Heart left ventricle (tissue), 16 donors: ENCODE measurements at regions not wholly inside any gene's neighbourhood (a gene's known extent, or its start where the extent isn't known, plus 50 kb on each side); places are given as distances from the start of the nearest gene placed in this dataset.

Source experiments
- ATAC-seq, 4 donors: fragments of 200-7000 bp; cut with Tn5 transposase; one replicate each; pipeline ENCODE4 v1.9.1; 2020 to 2022; ENCODE audit warnings: moderate library complexity in 4 of 4, mild to moderate bottlenecking in 3 of 4, moderate number of reproducible peaks in 1 of 4
- DNase-seq, 5 donors: peaks; one replicate each; pipeline ENCODE4 v3.0.0-alpha.2; 2020
- H3K27ac ChIP-seq, 12 donors: fragments of 200-600 bp; sonication (generic) in 4 of 12; one replicate each; pipeline versions ENCODE4 v1.5.0 to v1.8.0; 2016 to 2022; ENCODE audit warnings: mild to moderate bottlenecking in 2 of 12
- H3K27me3 ChIP-seq, 9 donors: fragments of 200-600 bp; sonication (generic) in 2 of 9; one replicate each; pipeline versions ENCODE4 v1.5.1 to v1.8.0; 2016 to 2022; ENCODE audit warnings: mild to moderate bottlenecking in 3 of 9
- H3K36me3 ChIP-seq, 9 donors: fragments of 200-600 bp; sonication (generic) in 2 of 9; one replicate each; pipeline versions ENCODE4 v1.5.0 to v1.8.0; 2018 to 2022; ENCODE audit warnings: mild to moderate bottlenecking in 2 of 9
- H3K4me1 ChIP-seq, 12 donors: fragments of 200-600 bp; sonication (generic) in 4 of 12; one replicate each; pipeline versions ENCODE4 v1.5.0 to v1.8.0; 2016 to 2022; ENCODE audit warnings: mild to moderate bottlenecking in 3 of 12
- H3K4me3 ChIP-seq, 12 donors: fragments of 200-600 bp; sonication (generic) in 4 of 12; one replicate each; pipeline versions ENCODE4 v1.5.0 to v1.8.0; 2017 to 2022; ENCODE audit warnings: mild to moderate bottlenecking in 9 of 12, moderate library complexity in 4 of 12
- H3K9me3 ChIP-seq, 12 donors: fragments of 200-600 bp; sonication (generic) in 4 of 12; one replicate each; pipeline versions ENCODE4 v1.5.0 to v1.8.0; 2016 to 2022; ENCODE audit warnings: mild to moderate bottlenecking in 1 of 12
- POLR2A ChIP-seq, 2 donors: fragments of 450-650 bp; IDR thresholded peaks; one replicate each; pipeline ENCODE4 v1.6.1; 2017; ENCODE audit warnings: antibody characterized with exemption in 2 of 2, mild to moderate bottlenecking in 2 of 2, moderate library complexity in 2 of 2
- WGBS, 4 donors: extraction: QIAGEN DNeasy Blood & Tissue Kit in 2 of 4; methylation state at CpG; one replicate each; pipeline versions ENCODE4 v1.1.5 to v1.1.7; 2013 to 2018; 5-methylcytosine and 5-hydroxymethylcytosine counted together
- intact Hi-C, 10 donors: fragments of 100-400 bp; cut with DNase I; formaldehyde crosslinking; loops; one replicate each; pipeline versions ENCODE4 v1.11.1 to v1.14.2; 2022
- TF ChIP-seq, protein P1 (sequence below), 12 donors: fragments of 200-600 bp; sonication (generic) in 4 of 12; IDR thresholded peaks; one replicate each; pipeline versions ENCODE4 v1.5.0 to v1.8.0; 2018 to 2022; ENCODE audit warnings: antibody characterized with exemption in 12 of 12, mild to moderate bottlenecking in 5 of 12
- donor health status: ischemic (EF 13 %, LVEDD 7.1; RV severe dilation, severe dysfunction).
- donor health status: healthy with polysubstance abuse.
- donor health status: DM: no; HTN: yes; CAD: no.
- donor health status: DM: no; HTN: no; CAD: no.
- donor health status: ischemic (EF 25% LVEDD 6.9; RV normal size, moderate dysfunction).
- donor health status: ischemic (EF 25% LVEDD 5.7; RV mildly dilated, moderate dysfunction).
- donor health status: healthy.
- donor health status: DM: yes; HTN: yes; CAD: no.
- donor health status: ischemic (EF 35%, LVEDD 5.7; RV mildly dilated, moderate dysfunction).
- donor health status: nonischemic (EF 11% LVEDD 7.7; RV severe dilation, severe dysfunction).
- donor health status: DM: yes; HTN: yes; CAD: no.
- donor health status: PGD.
- donor health status: ischemic (EF 29% LVEDD 5.4; RV normal size, mild dysfunction).
- donor health status: nonischemic (EF 23%, LVEDD 6.1; RV moderate dilation, normal function).

GRCh38 chr6:165886169-165886568, 223.1 kb upstream of the PDE10A start:
- Histone ChIP-seq H3K4me1 (no peaks in the 10 kb centered on the region), H3K27me3 (peaks cover 0 to 11% (median 0%) of the 10 kb centered on the region in 9 donors), H3K9me3 (peaks cover 0 to 12% (median 0%) of the 10 kb centered on the region in 12 donors), H3K27ac (no peak overlapping the region), H3K36me3 (no peaks in the 10 kb centered on the region), H3K4me3 (no peak overlapping the region)
- no peak for TF ChIP-seq POLR2A (IDR thresholded peaks at IDR 0.05)
- TF ChIP-seq, protein P1, sequence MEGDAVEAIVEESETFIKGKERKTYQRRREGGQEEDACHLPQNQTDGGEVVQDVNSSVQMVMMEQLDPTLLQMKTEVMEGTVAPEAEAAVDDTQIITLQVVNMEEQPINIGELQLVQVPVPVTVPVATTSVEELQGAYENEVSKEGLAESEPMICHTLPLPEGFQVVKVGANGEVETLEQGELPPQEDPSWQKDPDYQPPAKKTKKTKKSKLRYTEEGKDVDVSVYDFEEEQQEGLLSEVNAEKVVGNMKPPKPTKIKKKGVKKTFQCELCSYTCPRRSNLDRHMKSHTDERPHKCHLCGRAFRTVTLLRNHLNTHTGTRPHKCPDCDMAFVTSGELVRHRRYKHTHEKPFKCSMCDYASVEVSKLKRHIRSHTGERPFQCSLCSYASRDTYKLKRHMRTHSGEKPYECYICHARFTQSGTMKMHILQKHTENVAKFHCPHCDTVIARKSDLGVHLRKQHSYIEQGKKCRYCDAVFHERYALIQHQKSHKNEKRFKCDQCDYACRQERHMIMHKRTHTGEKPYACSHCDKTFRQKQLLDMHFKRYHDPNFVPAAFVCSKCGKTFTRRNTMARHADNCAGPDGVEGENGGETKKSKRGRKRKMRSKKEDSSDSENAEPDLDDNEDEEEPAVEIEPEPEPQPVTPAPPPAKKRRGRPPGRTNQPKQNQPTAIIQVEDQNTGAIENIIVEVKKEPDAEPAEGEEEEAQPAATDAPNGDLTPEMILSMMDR (IDR thresholded peaks at IDR 0.05) = no peak
- ATAC-seq = no peak
- no peak for DNase-seq
- 94 to 100% (median 98%) methylated on average over 1 of the region's 1 CpG for WGBS, 4 donors
- intact Hi-C loops = loop anchor here in 4 of 10 donors (2.0 to 5.0 kb wide), 3 partner anchors 213 to 516 kb away; no protein-coding TSS in a partner anchor

DNA sequence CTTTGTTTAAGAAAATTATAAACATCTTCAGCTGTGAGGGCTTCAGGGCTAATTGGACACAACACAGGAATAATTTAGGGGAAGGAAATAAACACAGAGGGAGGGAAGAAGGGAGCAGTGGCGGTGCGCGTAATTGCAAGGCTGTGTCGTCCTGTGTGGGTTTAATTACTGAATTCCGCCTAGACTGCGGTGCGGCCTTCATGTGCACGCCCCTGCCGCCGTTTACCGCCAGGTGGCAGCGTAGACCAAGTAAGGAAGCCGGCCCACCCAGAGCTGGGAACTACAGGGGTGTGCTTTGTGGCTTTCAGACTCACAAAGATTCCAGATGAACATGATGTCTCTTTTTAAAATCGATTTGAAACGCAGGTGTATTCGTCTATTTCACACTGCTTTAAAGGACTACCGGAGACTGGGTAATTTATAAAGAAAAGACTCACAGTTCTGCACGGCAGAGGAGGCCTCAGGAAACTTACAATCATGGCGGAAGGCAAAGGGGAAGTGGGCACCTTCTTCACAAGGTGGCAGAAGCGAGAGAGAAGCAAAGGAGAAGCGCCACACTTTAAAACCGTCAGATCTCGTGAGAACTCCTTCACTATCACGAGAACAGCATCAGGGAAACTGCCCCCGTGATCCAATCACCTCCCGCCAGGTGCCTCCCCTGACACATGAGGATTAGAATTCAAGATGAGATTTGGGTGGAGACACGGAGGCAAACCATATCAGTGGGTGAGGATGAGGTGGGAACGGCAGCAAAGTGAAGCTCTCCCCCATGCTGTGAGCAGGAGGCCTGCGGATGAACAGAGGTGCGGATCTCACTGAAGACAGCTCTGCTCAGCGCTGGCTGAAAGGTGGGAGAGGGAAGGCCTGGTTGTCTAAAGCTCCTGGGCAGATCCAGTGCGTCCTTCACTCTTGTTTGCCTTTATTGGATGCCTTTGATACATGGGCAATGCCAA, 222.0 kb upstream of the PDE10A start:
- 34 to 37% (median 35%) methylated on average over 32 of the region's 32 CpGs for WGBS, 4 donors
- Histone ChIP-seq H3K9me3 (peaks cover 0 to 12% (median 0%) of the 10 kb centered on the region in 12 donors), H3K36me3 (no peaks in the 10 kb centered on the region), H3K27ac (no peak overlapping the region), H3K4me3 (no peak overlapping the region), H3K4me1 (no peaks in the 10 kb centered on the region), H3K27me3 (peaks cover 0 to 2% (median 0%) of the 10 kb centered on the region in 9 donors)
- DNase-seq (peak; percentile 74 to 86 (median 77)), ATAC-seq (peak; percentile 74 to 96 (median 89))
- no peak for TF ChIP-seq POLR2A (IDR thresholded peaks at IDR 0.05)
- TF ChIP-seq, protein P1 (IDR thresholded peaks at IDR 0.05) = peak; percentile 73 to 95 (median 88)
- intact Hi-C loops = loop anchor here in 6 of 10 donors (1.0 to 5.0 kb wide), 5 partner anchors 214 to 517 kb away; no protein-coding TSS in a partner anchor

DNA sequence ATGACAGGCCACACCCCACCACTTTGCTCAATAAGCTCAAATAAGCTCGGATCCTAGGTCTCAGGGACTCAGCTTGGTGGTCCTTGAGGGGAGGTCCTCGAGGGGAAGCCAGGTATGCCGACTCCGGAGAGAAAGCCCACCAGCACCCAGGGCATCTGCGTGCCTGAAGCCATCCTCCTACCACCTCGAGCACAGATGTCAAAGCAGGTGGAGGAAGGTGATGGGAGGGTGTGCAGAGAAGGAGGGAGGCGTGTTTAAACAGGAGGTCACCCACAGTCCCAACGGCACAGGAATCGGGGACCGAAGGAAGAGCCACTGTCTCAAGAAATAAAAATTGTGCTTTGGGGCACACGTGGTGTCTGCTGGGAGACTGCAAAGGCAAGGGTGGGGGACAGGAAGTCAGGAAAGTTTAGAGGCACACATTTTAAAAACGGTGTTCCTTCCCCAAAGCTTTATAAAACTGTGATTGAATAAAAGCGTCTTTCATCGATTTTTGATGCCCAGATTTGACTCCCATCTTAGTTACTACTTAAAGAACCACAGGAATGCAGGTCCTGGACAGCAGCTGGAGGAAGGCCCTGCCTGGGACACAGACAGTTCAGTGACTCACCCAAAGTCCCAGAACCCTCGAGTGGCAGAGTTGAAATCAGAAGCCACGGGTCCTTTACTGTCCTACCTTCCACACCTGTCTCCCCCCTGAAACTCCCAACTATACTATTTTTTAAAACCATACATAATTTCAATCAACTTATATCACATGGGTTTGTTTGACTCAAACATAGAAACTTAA, 221.0 kb upstream of the PDE10A start:
- Histone ChIP-seq H3K27me3 (peaks cover 0 to 3% (median 0%) of the 10 kb centered on the region in 9 donors), H3K27ac (no peak overlapping the region), H3K9me3 (peaks cover 0 to 13% (median 0%) of the 10 kb centered on the region in 12 donors), H3K36me3 (no peaks in the 10 kb centered on the region), H3K4me3 (no peak overlapping the region), H3K4me1 (no peaks in the 10 kb centered on the region)
- intact Hi-C loops = loop anchor here in 6 of 10 donors (2.0 kb wide), 3 partner anchors 215 to 221 kb away; no protein-coding TSS in a partner anchor
- no peak for ATAC-seq
- 76 to 81% (median 79%) methylated on average over 16 of the region's 16 CpGs for WGBS, 4 donors
- DNase-seq = no peak
- TF ChIP-seq, protein P1 (IDR thresholded peaks at IDR 0.05) = no peak
- TF ChIP-seq POLR2A (IDR thresholded peaks at IDR 0.05) = no peak
